Stomach (tissue), 8 donors: ENCODE measurements at regions not wholly inside any gene's neighbourhood (a gene's known extent, or its start where the extent isn't known, plus 50 kb on each side); places are given as distances from the start of the nearest gene placed in this dataset.

Source experiments
- DNase-seq, 2 donors: peaks; one replicate each; pipeline versions ENCODE4 v3.0.0 to v3.0.0-alpha.2; 2013 to 2019
- H3K27ac ChIP-seq, 5 donors: fragments of 200-600 bp in 4 of 5; sonication (generic) in 4 of 5; one replicate each; pipeline ENCODE4 v1.5.1; 2013 to 2019; ENCODE audit warnings: mild to moderate bottlenecking in 1 of 5, moderate library complexity in 1 of 5
- H3K27me3 ChIP-seq, 3 donors: fragments of 200-600 bp; sonication (generic); one replicate each; pipeline ENCODE4 v1.5.1; 2017 to 2019; ENCODE audit warnings: mixed run types in 1 of 3
- H3K36me3 ChIP-seq, 4 donors: fragments of 200-600 bp; sonication (generic); 1 replicate in 3 of 4; 2 replicates in 1 of 4; pipeline ENCODE4 v1.5.1; 2016 to 2019
- H3K4me1 ChIP-seq, 4 donors: fragments of 200-600 bp; sonication (generic); one replicate each; pipeline ENCODE4 v1.5.1; 2016 to 2019
- H3K4me3 ChIP-seq, 4 donors: fragments of 200-600 bp; sonication (generic) in 3 of 4; one replicate each; pipeline ENCODE4 v1.5.1; 2016 to 2019; ENCODE audit warnings: mild to moderate bottlenecking in 1 of 4
- H3K9me3 ChIP-seq, 4 donors: fragments of 200-600 bp; sonication (generic); one replicate each; pipeline ENCODE4 v1.5.1; 2016 to 2019
- EP300 ChIP-seq: sonication (generic); formaldehyde crosslinking; IDR thresholded peaks from one replicate; pipeline ENCODE4 v1.6.1; 2017; ENCODE audit warnings: antibody characterized with exemption
- POLR2A ChIP-seq, 4 donors: fragments of 450-650 bp; IDR thresholded peaks; one replicate each; pipeline ENCODE4 v1.6.1; 2016; ENCODE audit warnings: antibody characterized with exemption in 4 of 4, control low read depth in 2 of 4, mild to moderate bottlenecking in 1 of 4, moderate library complexity in 1 of 4
- POLR2AphosphoS5 ChIP-seq, 3 donors: sonication (generic); formaldehyde crosslinking; IDR thresholded peaks; one replicate each; pipeline ENCODE4 v1.6.1; 2016; ENCODE audit warnings: antibody characterized with exemption in 3 of 3
- WGBS, 5 donors: extraction: QIAGEN DNeasy Blood & Tissue Kit in 3 of 5; methylation state at CpG; one replicate each; pipeline versions ENCODE4 v1.1.5 to v1.1.7; 2013 to 2018; 5-methylcytosine and 5-hydroxymethylcytosine counted together
- intact Hi-C: fragments of 100-400 bp; cut with DNase I; formaldehyde crosslinking; loops from one replicate; pipeline ENCODE4 v1.15.1; 2023; ENCODE audit warnings: low total_unique reads
- TF ChIP-seq, protein P1 (sequence below), 7 experiments: fragments of 450-650 bp in 4 of 7; fragments of 200-600 bp in 3 of 7; sonication (generic) in 3 of 7; IDR thresholded peaks; one replicate each; pipeline ENCODE4 v1.5.1; 2016 to 2019; ENCODE audit warnings: antibody characterized with exemption in 7 of 7, control low read depth in 2 of 7, mild to moderate bottlenecking in 1 of 7
- donor health status: healthy with polysubstance abuse.
- donor health status: Bipolar disorder and iron deficiency.
- donor health status: healthy.

- intact Hi-C loops = no loop called here
- WGBS, 5 donors = 58 to 67% (median 66%) methylated on average over 3 of the region's 3 CpGs
- peaks cover 0 to 13% (median 3%) of the 10 kb centered on the region in 4 donors for H3K4me1 ChIP-seq
- H3K36me3 ChIP-seq = no peaks in the 10 kb centered on the region
- no peak overlapping the region for H3K27ac ChIP-seq
- no peak for DNase-seq
- H3K4me3 ChIP-seq = no peak overlapping the region
- TF ChIP-seq EP300 (no peak), POLR2AphosphoS5 (IDR thresholded peaks at IDR 0.05) (no peak), POLR2A (IDR thresholded peaks at IDR 0.05) (no peak)
- TF ChIP-seq, protein P1, sequence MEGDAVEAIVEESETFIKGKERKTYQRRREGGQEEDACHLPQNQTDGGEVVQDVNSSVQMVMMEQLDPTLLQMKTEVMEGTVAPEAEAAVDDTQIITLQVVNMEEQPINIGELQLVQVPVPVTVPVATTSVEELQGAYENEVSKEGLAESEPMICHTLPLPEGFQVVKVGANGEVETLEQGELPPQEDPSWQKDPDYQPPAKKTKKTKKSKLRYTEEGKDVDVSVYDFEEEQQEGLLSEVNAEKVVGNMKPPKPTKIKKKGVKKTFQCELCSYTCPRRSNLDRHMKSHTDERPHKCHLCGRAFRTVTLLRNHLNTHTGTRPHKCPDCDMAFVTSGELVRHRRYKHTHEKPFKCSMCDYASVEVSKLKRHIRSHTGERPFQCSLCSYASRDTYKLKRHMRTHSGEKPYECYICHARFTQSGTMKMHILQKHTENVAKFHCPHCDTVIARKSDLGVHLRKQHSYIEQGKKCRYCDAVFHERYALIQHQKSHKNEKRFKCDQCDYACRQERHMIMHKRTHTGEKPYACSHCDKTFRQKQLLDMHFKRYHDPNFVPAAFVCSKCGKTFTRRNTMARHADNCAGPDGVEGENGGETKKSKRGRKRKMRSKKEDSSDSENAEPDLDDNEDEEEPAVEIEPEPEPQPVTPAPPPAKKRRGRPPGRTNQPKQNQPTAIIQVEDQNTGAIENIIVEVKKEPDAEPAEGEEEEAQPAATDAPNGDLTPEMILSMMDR (IDR thresholded peaks at IDR 0.05) = no peak
- no peaks in the 10 kb centered on the region for H3K9me3 ChIP-seq
- no peaks in the 10 kb centered on the region for H3K27me3 ChIP-seq
These were observed 599.8 kb upstream of the CXADR start for GRCh38 chr21:16913010-16913409.

GRCh38 chr21:16928439-16928838, 584.4 kb upstream of the CXADR start:
- intact Hi-C loops = no loop called here
- Histone ChIP-seq H3K9me3 (no peaks in the 10 kb centered on the region), H3K4me1 (no peaks in the 10 kb centered on the region), H3K27ac (no peak overlapping the region), H3K27me3 (no peaks in the 10 kb centered on the region), H3K4me3 (no peak overlapping the region), H3K36me3 (no peaks in the 10 kb centered on the region)
- TF ChIP-seq POLR2AphosphoS5 (IDR thresholded peaks at IDR 0.05) = no peak
- TF ChIP-seq, protein P1 (IDR thresholded peaks at IDR 0.05) = no peak
- no peak for TF ChIP-seq POLR2A (IDR thresholded peaks at IDR 0.05)
- TF ChIP-seq EP300 = no peak
- no peak for DNase-seq
- 0 to 2% (median 0%) methylated on average over 1 of the region's 1 CpG for WGBS, 5 donors

- Histone ChIP-seq H3K9me3 (no peaks in the 10 kb centered on the region), H3K27me3 (no peaks in the 10 kb centered on the region), H3K36me3 (no peaks in the 10 kb centered on the region), H3K4me3 (no peak overlapping the region), H3K27ac (no peak overlapping the region), H3K4me1 (no peaks in the 10 kb centered on the region)
- DNase-seq = no peak
- no peak for TF ChIP-seq EP300
- TF ChIP-seq, protein P1 (IDR thresholded peaks at IDR 0.05) = no peak
- no peak for TF ChIP-seq POLR2AphosphoS5 (IDR thresholded peaks at IDR 0.05)
- no peak for TF ChIP-seq POLR2A (IDR thresholded peaks at IDR 0.05)
- intact Hi-C loops = no loop called here
These were observed 580.5 kb upstream of the CXADR start for GRCh38 chr21:16932314-16932713.

DNA sequence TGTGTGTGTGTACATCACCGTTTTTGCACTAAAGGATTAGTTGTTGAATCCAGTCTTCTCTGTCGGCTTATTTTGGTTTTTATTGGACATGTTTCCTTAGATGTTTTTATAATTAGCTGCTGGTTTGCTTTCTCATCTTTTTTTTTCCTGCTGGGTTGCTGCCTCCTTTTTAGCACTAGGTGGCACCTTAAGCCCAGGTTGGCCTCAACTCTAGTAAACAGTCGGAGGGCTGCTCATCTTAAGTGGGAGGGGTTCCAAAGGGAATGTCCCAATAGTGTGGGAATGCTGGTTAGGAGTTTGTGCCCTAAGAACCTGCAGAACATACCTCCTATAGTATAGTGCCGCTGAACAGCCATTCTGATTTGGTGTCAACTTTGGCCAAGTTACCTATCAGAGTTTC, 570.1 kb upstream of the CXADR start:
- DNase-seq = no peak
- WGBS, 5 donors = 57 to 75% (median 62%) methylated on average over 4 of the region's 4 CpGs

More for the DNA sequence above, 570.1 kb upstream of the CXADR start:
- Histone ChIP-seq H3K4me3 (no peak overlapping the region), H3K36me3 (no peaks in the 10 kb centered on the region), H3K27me3 (no peaks in the 10 kb centered on the region), H3K4me1 (no peaks in the 10 kb centered on the region), H3K9me3 (peaks cover 0 to 8% (median 0%) of the 10 kb centered on the region in 4 donors), H3K27ac (no peak overlapping the region)
- intact Hi-C loops = no loop called here
- TF ChIP-seq POLR2A (IDR thresholded peaks at IDR 0.05) (no peak), EP300 (no peak), POLR2AphosphoS5 (IDR thresholded peaks at IDR 0.05) (no peak)
- TF ChIP-seq, protein P1 (IDR thresholded peaks at IDR 0.05) = no peak
